ENCODE measurements at regions not wholly inside any gene's neighbourhood (a gene's known extent, or its start where the extent isn't known, plus 50 kb on each side); places are given as distances from the start of the nearest gene placed in this dataset.

DNA sequence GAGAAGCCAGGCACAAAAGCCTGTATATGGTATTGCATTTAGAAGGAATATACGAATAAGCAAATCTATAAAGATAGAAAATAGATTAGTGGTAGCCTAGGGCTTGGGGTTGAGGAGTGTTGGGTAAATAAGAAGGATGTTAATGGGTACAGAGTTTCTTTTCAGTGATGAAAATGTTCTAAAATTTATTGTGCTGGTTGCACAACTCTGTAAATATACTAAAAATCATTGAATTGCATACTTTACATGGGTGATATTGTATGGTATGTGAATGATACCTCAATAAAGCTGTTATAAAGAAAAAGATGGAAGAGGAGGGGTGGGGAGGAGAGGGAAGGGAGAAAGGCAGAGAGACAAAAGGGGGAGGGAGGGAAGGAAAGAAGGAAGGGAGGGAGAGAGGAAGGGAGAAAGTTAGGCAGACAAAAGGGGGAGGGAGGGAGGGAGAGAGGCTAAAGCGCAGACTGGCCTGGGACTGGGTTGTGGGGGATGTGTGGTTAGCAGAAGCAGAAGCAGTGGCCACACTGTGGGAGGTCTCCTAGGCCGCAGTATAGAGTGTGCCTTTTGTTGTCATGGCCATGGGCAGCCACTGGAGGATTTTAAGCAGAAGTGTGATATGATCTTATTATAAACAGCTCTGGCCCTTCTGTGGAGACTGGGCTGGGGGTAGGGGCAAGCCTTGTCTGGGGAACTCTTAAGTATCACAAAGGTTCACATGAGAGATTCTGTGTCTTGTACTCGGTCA lies 73.6 kb upstream of the ELK3 start:
- TF ChIP-seq, protein P1, sequence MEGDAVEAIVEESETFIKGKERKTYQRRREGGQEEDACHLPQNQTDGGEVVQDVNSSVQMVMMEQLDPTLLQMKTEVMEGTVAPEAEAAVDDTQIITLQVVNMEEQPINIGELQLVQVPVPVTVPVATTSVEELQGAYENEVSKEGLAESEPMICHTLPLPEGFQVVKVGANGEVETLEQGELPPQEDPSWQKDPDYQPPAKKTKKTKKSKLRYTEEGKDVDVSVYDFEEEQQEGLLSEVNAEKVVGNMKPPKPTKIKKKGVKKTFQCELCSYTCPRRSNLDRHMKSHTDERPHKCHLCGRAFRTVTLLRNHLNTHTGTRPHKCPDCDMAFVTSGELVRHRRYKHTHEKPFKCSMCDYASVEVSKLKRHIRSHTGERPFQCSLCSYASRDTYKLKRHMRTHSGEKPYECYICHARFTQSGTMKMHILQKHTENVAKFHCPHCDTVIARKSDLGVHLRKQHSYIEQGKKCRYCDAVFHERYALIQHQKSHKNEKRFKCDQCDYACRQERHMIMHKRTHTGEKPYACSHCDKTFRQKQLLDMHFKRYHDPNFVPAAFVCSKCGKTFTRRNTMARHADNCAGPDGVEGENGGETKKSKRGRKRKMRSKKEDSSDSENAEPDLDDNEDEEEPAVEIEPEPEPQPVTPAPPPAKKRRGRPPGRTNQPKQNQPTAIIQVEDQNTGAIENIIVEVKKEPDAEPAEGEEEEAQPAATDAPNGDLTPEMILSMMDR (IDR thresholded peaks at IDR 0.05): no peak
- no peak for TF ChIP-seq POLR2A (IDR thresholded peaks at IDR 0.05)
